Nucleus accumbens (tissue), 56 donors: ENCODE measurements at regions not wholly inside any gene's neighbourhood (a gene's known extent, or its start where the extent isn't known, plus 50 kb on each side); places are given as distances from the start of the nearest gene placed in this dataset.
"Not testable (repeated sequence)": the region's sequence is repeated elsewhere in the genome, so short reads cannot be mapped to it uniquely, and the experiment has no call there.

Experiments used
- DNase-seq, 56 donors: peaks; one replicate each; lab custom pipeline; 2025; lab: John Stamatoyannopoulos, UW

DNA sequence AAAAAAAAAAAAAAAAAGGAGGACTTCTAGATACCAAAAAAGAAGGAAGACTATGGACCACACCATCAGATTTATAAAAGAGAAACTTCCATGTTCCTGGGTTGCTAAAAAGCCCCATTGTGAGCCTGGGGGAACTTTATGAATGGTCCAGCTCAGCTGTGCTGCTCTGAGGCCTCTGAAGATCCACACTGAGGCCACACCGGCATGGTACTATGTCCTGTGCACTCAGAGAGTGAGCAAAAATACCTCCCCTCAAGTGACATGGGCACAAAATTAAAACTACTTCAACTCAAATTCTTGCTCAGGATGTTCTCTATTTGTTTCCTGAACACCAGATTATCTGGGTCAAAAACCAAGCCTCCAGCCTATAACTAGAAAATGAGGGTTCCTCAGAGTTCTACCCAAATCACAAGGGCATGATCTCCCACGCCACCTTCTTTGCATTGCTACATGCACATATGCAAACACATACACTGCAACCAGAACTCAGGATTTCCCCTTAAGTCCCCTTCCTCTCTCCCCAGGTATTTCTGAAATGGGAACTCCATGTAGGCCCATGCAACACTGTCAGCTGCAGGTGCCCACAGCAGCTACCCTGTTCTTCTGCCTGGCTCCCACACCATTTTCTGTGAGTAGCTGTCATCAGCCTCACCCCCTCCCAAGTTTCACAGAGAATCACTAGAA is 94.4 kb downstream of the SH3GLB1 start:
- no peak for DNase-seq

GRCh38 chr1:86803641-86804040 is 99.3 kb downstream of the SH3GLB1 start:
- DNase-seq = not testable (repeated sequence)

DNA sequence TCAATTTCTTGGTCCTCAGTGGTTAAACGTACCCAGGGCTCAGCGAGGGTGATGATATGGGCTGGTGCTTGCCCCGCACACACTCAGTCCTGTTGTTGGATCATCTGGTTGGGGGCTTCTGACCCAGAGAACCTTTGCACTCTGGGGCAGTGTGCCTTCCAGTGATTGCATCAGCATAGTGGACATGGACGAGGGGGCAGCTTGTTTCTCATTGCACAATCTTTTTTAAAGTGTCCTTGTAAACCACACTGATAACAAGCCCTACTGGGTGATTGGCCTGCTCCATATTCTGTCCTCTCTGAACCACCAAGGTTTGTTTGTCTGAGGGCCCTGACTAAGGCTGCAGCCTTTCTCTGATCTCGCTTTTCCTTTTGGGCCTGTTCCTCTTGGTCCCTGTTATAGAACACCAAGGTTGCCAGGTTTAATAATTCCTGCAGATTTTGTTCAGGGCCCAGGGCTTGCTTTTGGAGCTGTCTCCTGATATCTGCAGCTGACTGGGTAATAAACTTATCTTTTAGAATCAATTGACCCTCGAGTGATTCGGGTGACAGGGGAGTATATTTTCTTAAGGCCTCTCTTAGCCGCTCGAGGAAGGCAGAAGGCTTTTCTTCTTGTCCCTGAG is 101.6 kb downstream of the SH3GLB1 start:
- DNase-seq = not testable (repeated sequence)

DNA sequence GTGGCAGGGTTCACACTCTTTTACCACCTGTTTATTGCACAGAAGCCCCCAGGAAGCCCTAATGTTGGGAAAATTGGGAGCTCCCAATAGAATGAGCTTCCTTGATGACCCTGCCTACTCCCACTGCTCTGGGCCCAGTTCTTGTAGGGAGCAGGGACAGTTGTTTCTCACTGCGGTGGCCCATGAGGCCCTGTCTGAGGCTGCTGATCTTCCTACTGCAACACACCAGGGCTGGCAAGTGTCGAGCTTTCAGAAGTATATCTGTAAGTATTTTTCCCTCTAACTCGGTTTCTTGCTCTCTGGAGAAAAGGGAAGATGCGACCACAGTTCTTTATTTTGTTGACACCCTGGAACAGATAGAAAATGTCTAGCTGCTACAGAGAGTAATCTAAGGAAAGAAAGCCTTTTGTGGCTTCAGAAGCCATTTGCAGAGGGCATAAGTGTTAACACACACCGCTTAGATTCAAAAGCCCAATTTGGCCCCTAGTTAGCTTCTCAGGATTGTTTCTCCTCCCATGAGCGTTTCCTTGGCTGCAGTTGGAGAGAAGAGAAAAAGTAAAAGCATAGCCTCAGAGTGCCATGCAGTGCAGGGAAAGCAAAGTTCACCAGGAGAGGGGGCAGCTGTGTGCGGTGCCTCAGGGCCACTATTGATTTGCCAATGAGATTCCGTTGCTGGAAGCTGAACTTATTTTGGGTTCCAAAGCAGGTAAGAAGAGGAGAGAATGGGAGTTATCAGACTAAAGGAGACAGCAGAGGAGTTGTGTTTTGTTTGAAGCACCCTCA is 102.6 kb downstream of the SELENOF start:
- DNase-seq = peak in 1 of 56 donors; percentile 1

GRCh38 chr1:86812286-86812685 is 101.6 kb downstream of the SELENOF start:
- no peak for DNase-seq
